GM23338 (cell line): ENCODE measurements at regions not wholly inside any gene's neighbourhood (a gene's known extent, or its start where the extent isn't known, plus 50 kb on each side); places are given as distances from the start of the nearest gene placed in this dataset.

Experiments used
- ATAC-seq: fragments of 200-7000 bp; cut with Tn5 transposase; 3 replicates; pipeline ENCODE4 v1.9.1; 2020
- DNase-seq: peaks from one replicate; pipeline ENCODE4 v3.0.0-alpha.2; 2015; ENCODE audit warnings: low spot score
- H2AFZ ChIP-seq: fragments of 200-600 bp; sonication (generic); 2 replicates; pipeline ENCODE4 v1.8.0; 2016; ENCODE audit warnings: antibody characterized with exemption, mild to moderate bottlenecking, moderate library complexity
- H3F3A ChIP-seq: fragments of 200-600 bp; sonication (generic); replicated peaks from 2 replicates; pipeline ENCODE4 v1.8.0; 2017; ENCODE audit warnings: antibody characterized with exemption, mixed run types, low read depth
- H3K27ac ChIP-seq: fragments of 200-600 bp; sonication (generic); 2 replicates; pipeline ENCODE4 v1.6.1; 2016; ENCODE audit warnings: low read depth
- H3K27me3 ChIP-seq: fragments of 200-600 bp; sonication (generic); 2 replicates; pipeline ENCODE4 v1.8.0; 2016; ENCODE audit warnings: mild to moderate bottlenecking, mixed run types, moderate library complexity; ENCODE audit not compliant: insufficient read depth
- H3K36me3 ChIP-seq: fragments of 200-600 bp; sonication (generic); 2 replicates; pipeline ENCODE4 v1.8.0; 2016; ENCODE audit warnings: mild to moderate bottlenecking; ENCODE audit not compliant: insufficient read depth
- H3K4me1 ChIP-seq: fragments of 200-600 bp; sonication (generic); 2 replicates; pipeline ENCODE4 v1.8.0; 2016; ENCODE audit warnings: mild to moderate bottlenecking, moderate library complexity; ENCODE audit not compliant: insufficient read depth
- H3K4me2 ChIP-seq: fragments of 200-600 bp; sonication (generic); 2 replicates; pipeline ENCODE4 v1.7.1; 2017; ENCODE audit warnings: mixed run types
- H3K4me3 ChIP-seq: fragments of 200-600 bp; sonication (generic); 2 replicates; pipeline ENCODE4 v1.6.1; 2016; ENCODE audit warnings: mixed run types
- H3K79me2 ChIP-seq: fragments of 200-600 bp; sonication (generic); replicated peaks from 2 replicates; pipeline ENCODE4 v1.8.0; 2017; ENCODE audit warnings: mild to moderate bottlenecking; ENCODE audit not compliant: insufficient read depth
- H3K9me2 ChIP-seq: fragments of 200-600 bp; sonication (generic); 2 replicates; pipeline ENCODE4 v1.8.0; 2017; ENCODE audit not compliant: insufficient read depth
- H4K20me1 ChIP-seq: fragments of 200-600 bp; sonication (generic); replicated peaks from 2 replicates; pipeline ENCODE4 v1.8.0; 2017; ENCODE audit warnings: mild to moderate bottlenecking; ENCODE audit not compliant: insufficient read depth
- H3K27ac Mint-ChIP-seq: 2 replicates; pipeline ENCODE4 v1.8.0; 2020; ENCODE audit warnings: inconsistent platforms, mild to moderate bottlenecking, moderate library complexity, mixed read lengths
- H3K27me3 Mint-ChIP-seq: 3 replicates; pipeline ENCODE4 v1.8.0; 2022; ENCODE audit warnings: low read depth, mild to moderate bottlenecking, moderate library complexity, mixed read lengths, inconsistent platforms; ENCODE audit not compliant: insufficient read depth, poor library complexity
- H3K36me3 Mint-ChIP-seq: 3 replicates; pipeline ENCODE4 v1.8.0; 2021; ENCODE audit warnings: low read depth, mild to moderate bottlenecking, inconsistent platforms, moderate library complexity, mixed read lengths
- H3K4me1 Mint-ChIP-seq: 3 replicates; pipeline ENCODE4 v1.8.0; 2020; ENCODE audit warnings: mild to moderate bottlenecking, inconsistent platforms, mixed read lengths
- H3K4me3 Mint-ChIP-seq: 3 replicates; pipeline ENCODE4 v1.8.0; 2021; ENCODE audit warnings: moderate library complexity, mild to moderate bottlenecking, inconsistent platforms, mixed read lengths
- H3K9me3 Mint-ChIP-seq: 3 replicates; pipeline ENCODE4 v1.8.0; 2020; ENCODE audit warnings: moderate library complexity, mild to moderate bottlenecking, inconsistent platforms, mixed read lengths
- CREB1 ChIP-seq: fragments of 250-450 bp; sonication (Bioruptor Pico); IDR thresholded peaks from 2 replicates; pipeline ENCODE4 v1.5.0; 2020; ENCODE audit warnings: low read depth, mild to moderate bottlenecking, moderate library complexity
- EZH2 ChIP-seq: fragments of 200-600 bp; sonication (generic); IDR thresholded peaks from one replicate; pipeline ENCODE4 v1.8.0; 2017; ENCODE audit warnings: antibody characterized with exemption, mild to moderate bottlenecking, low read depth; ENCODE audit not compliant: unreplicated experiment
- EZH2phosphoT487 ChIP-seq: fragments of 200-600 bp; sonication (generic); IDR thresholded peaks from one replicate; pipeline ENCODE4 v1.8.1; 2018; ENCODE audit warnings: antibody characterized with exemption; ENCODE audit not compliant: unreplicated experiment
- JUNB ChIP-seq: IDR thresholded peaks from one replicate; pipeline ENCODE4 v1.6.1; 2016; ENCODE audit warnings: antibody characterized with exemption; ENCODE audit not compliant: unreplicated experiment
- NANOG ChIP-seq: IDR thresholded peaks from 2 replicates; pipeline ENCODE4 v1.6.1; 2016; ENCODE audit warnings: antibody characterized with exemption, borderline replicate concordance
- POLR2AphosphoS5 ChIP-seq: IDR thresholded peaks from 2 replicates; pipeline ENCODE4 v1.6.1; 2016; ENCODE audit warnings: antibody characterized with exemption, low read depth
- STAT1 ChIP-seq: IDR thresholded peaks from one replicate; pipeline ENCODE4 v1.6.1; 2016; ENCODE audit warnings: antibody characterized with exemption; ENCODE audit not compliant: unreplicated experiment
- ZNF114 ChIP-seq: fragments of 250-450 bp; sonication (Bioruptor Pico); IDR thresholded peaks from 2 replicates; pipeline ENCODE4 v1.5.0; 2020; ENCODE audit warnings: mild to moderate bottlenecking, moderate library complexity
- TF ChIP-seq, protein P1 (sequence below): IDR thresholded peaks from 2 replicates; pipeline ENCODE4 v1.6.1; 2016; ENCODE audit warnings: antibody characterized with exemption
- TF ChIP-seq, protein P2 (sequence below), 2 experiments: fragments of 200-600 bp in 1 of 2; sonication (generic) in 1 of 2; conservative IDR thresholded peaks; 2 replicates each; pipeline versions ENCODE4 v1.5.1 to v1.6.1; 2016 to 2017; ENCODE audit warnings: antibody characterized with exemption in 2 of 2, low read depth in 2 of 2, mild to moderate bottlenecking in 2 of 2, moderate library complexity in 1 of 2

DNA sequence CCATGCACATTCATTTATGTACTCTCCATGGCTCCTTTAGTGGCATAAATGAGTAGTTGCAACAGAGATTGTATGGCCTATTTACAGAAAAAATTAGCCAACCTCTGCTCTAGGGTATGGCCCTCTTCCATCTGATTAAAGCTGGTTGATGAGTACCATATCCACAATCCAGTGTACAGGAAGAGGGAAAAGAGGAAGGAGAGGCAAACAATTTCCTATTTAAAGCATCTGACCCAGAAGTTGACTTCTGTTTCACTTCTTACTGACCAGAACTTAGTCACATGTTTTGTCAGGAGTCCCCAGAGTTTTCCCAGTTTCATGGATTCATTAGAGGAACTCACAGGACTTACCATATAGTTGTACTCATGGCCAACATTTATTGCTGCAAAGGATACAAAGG, 68.6 kb upstream of the STARD4 start:
- no peak overlapping the region for H3K27ac Mint-ChIP-seq
- H3K27me3 ChIP-seq = no peaks in the 10 kb centered on the region
- no peaks in the 10 kb centered on the region for H3K36me3 ChIP-seq
- no peak for TF ChIP-seq EZH2phosphoT487
- TF ChIP-seq JUNB = no peak
- TF ChIP-seq, protein P1, sequence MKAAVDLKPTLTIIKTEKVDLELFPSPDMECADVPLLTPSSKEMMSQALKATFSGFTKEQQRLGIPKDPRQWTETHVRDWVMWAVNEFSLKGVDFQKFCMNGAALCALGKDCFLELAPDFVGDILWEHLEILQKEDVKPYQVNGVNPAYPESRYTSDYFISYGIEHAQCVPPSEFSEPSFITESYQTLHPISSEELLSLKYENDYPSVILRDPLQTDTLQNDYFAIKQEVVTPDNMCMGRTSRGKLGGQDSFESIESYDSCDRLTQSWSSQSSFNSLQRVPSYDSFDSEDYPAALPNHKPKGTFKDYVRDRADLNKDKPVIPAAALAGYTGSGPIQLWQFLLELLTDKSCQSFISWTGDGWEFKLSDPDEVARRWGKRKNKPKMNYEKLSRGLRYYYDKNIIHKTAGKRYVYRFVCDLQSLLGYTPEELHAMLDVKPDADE = no peak
- TF ChIP-seq ZNF114 (CRISPR knock-in tag) = no peak
- no peak for TF ChIP-seq CREB1 (CRISPR knock-in tag)
- no peak for TF ChIP-seq NANOG
- H3K79me2 ChIP-seq = no peaks in the 10 kb centered on the region
- H3F3A ChIP-seq = no peaks in the 10 kb centered on the region
- ATAC-seq (no peak), DNase-seq (no peak)
- peaks cover 3% of the 10 kb centered on the region; the same call in 1 of the 2 replicates for H3K9me2 ChIP-seq
- no peak overlapping the region for H2AFZ ChIP-seq
- no peaks in the 10 kb centered on the region for H3K36me3 Mint-ChIP-seq
- no peaks in the 10 kb centered on the region for H3K4me1 ChIP-seq
- no peak overlapping the region for H3K4me3 ChIP-seq
- H3K4me2 ChIP-seq = no peak overlapping the region
- no peaks in the 10 kb centered on the region for H4K20me1 ChIP-seq
- H3K4me1 Mint-ChIP-seq = no peaks in the 10 kb centered on the region
- no peak overlapping the region for H3K4me3 Mint-ChIP-seq
- H3K27ac ChIP-seq = no peak overlapping the region
- H3K27me3 Mint-ChIP-seq = no peaks in the 10 kb centered on the region
- H3K9me3 Mint-ChIP-seq = peaks cover 3% of the 10 kb centered on the region; the same call in 1 of the 3 replicates

DNA sequence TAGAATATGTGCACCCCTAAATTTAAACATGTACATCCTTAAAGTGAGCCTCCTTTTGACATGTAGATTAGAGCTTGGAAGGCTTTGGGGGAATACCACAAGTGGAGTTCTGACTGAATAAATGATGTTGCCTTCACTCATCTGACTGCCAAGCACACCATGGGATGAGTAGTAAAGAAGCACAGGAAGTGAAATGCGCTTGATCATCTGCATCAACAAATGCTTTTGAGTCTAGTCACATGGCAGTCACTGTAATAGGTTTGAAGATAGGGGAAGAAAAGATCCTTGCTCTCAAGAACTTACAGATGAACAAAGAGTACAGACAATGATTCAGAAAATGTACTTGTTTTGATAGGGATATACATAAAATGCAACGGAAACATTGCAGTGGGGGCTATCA, 62.0 kb upstream of the STARD4 start:
- no peaks in the 10 kb centered on the region for H3F3A ChIP-seq
- DNase-seq (no peak), ATAC-seq (no peak)
- H3K9me2 ChIP-seq = 0 out of 2 replicates have a peak, but pooled peaks cover 5% of the 10 kb centered on the region
- no peak for TF ChIP-seq POLR2AphosphoS5
- TF ChIP-seq ZNF114 (CRISPR knock-in tag) = no peak
- TF ChIP-seq EZH2phosphoT487 = no peak
- no peak for TF ChIP-seq EZH2
- TF ChIP-seq, protein P1 = no peak
- no peak for TF ChIP-seq STAT1
- TF ChIP-seq, protein P2, sequence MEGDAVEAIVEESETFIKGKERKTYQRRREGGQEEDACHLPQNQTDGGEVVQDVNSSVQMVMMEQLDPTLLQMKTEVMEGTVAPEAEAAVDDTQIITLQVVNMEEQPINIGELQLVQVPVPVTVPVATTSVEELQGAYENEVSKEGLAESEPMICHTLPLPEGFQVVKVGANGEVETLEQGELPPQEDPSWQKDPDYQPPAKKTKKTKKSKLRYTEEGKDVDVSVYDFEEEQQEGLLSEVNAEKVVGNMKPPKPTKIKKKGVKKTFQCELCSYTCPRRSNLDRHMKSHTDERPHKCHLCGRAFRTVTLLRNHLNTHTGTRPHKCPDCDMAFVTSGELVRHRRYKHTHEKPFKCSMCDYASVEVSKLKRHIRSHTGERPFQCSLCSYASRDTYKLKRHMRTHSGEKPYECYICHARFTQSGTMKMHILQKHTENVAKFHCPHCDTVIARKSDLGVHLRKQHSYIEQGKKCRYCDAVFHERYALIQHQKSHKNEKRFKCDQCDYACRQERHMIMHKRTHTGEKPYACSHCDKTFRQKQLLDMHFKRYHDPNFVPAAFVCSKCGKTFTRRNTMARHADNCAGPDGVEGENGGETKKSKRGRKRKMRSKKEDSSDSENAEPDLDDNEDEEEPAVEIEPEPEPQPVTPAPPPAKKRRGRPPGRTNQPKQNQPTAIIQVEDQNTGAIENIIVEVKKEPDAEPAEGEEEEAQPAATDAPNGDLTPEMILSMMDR (conservative IDR thresholded peaks at IDR 0.05; ENCODE audit: low read depth in 2 of 2) = no peak
- no peaks in the 10 kb centered on the region for H3K36me3 ChIP-seq
- Mint-ChIP-seq H3K27ac (no peak overlapping the region), H3K36me3 (no peaks in the 10 kb centered on the region), H3K4me1 (no peaks in the 10 kb centered on the region), H3K4me3 (no peak overlapping the region), H3K9me3 (no peaks in the 10 kb centered on the region; the same call in 2 of the 3 replicates), H3K27me3 (peaks cover 2% of the 10 kb centered on the region)
- H3K27me3 ChIP-seq = no peaks in the 10 kb centered on the region
- no peak overlapping the region for H2AFZ ChIP-seq
- H4K20me1 ChIP-seq = no peaks in the 10 kb centered on the region
- H3K4me3 ChIP-seq = no peak overlapping the region
- H3K4me2 ChIP-seq = no peak overlapping the region
- H3K79me2 ChIP-seq = no peaks in the 10 kb centered on the region
- no peaks in the 10 kb centered on the region for H3K4me1 ChIP-seq
- H3K27ac ChIP-seq = no peak overlapping the region
